HG02885 (cell line): ENCODE measurements at regions not wholly inside any gene's neighbourhood (a gene's known extent, or its start where the extent isn't known, plus 50 kb on each side); places are given as distances from the start of the nearest gene placed in this dataset.
"Not testable (repeated sequence)": the region's sequence is repeated elsewhere in the genome, so short reads cannot be mapped to it uniquely, and the experiment has no call there.

Experiments used
- ATAC-seq: cut with Tn5 transposase; IDR thresholded peaks from one replicate; pipeline ENCODE4 v1.9.1; 2021; ENCODE audit warnings: mild to moderate bottlenecking; ENCODE audit not compliant: unreplicated experiment, poor library complexity

DNA sequence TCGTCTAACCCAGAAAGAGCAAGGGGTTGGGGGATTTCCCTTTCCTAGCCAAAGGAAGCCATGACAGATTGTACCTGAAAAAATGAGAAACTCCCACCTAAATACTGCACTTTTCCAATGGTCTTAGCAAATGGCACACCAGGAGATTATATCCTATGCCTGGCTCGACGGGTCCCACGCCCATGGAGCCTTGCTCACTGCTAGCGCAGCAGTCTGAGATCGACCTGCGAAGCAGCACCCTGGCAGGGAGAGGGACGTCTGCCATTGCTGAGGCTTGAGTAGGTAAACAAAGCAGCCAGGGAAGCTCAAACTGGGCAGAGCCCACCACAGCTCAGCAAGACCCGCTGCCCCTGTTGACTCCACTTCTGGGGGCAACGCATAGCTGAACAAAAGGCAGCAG, 89.9 kb downstream of the MTERF1 start:
- ATAC-seq: not testable (repeated sequence)

DNA sequence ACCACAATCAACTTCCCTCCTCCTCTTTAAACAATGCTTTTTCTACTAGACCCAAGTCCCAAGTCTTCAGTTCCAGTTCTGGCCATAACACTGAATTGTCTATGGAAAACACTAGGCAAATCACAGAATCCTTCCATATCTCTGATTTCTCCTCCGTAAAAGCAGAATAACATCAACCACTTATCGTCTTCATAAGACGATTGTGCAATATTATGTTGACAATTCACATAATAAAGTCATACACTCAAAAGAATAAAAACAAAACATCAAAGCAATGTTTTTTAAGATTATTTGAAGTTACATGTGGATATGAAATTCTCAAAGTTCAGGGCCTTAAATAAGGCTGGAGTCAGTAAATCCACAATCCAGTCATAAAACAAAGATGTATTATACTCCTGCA, 84.4 kb downstream of the MTERF1 start:
- ATAC-seq: no peak

- no peak for ATAC-seq
These were observed 82.1 kb downstream of the MTERF1 start for GRCh38 chr7:91798425-91798824.

DNA sequence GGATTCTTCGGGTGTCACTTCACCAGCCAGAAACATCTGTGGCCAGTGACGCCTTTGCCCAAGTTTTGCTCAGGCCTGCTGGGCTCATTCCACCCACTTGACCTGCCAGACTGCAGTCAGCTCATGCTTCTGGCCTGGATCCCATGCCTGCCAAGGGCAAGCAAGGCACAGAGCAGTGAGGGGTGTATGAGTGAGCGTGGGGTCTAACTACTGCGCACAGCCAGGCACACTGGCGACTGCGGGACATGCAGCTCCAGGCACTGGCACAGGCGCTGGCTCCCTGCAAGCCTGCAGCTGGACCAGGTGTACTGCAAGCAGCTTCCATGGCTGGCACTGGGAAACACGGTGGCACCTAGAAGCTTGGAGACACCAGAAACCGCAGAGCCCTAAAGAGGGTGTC, 80.1 kb downstream of the MTERF1 start:
- ATAC-seq: no peak

- no peak for ATAC-seq
These were observed 79.0 kb downstream of the MTERF1 start for GRCh38 chr7:91801331-91801983.

GRCh38 chr7:91811236-91811635, 69.3 kb downstream of the MTERF1 start:
- ATAC-seq: no peak

GRCh38 chr7:91811641-91812040, 68.9 kb downstream of the MTERF1 start:
- ATAC-seq: no peak

- no peak for ATAC-seq
These were observed 68.1 kb downstream of the MTERF1 start for GRCh38 chr7:91812388-91812787.

- peak; percentile 72 for ATAC-seq
These were observed 66.3 kb downstream of the MTERF1 start for GRCh38 chr7:91814189-91814588.
